HL-60/S4 treated with retinoic acid at 250 ng/mL for 4 days and 3 days (cell line): ENCODE measurements at regions not wholly inside any gene's neighbourhood (a gene's known extent, or its start where the extent isn't known, plus 50 kb on each side); places are given as distances from the start of the nearest gene placed in this dataset.

Experiments
- in situ Hi-C: fragments of 300-500 bp; cut with MboI; formaldehyde crosslinking; loops from 2 replicates; pipeline ENCODE4 v1.7.0; 2022; ENCODE audit warnings: low sequenced_read_pairs

- in situ Hi-C loops = no loop called here
Measured at GRCh38 chr2:146041274-146041910, 1521.5 kb upstream of the ZEB2 start.

DNA sequence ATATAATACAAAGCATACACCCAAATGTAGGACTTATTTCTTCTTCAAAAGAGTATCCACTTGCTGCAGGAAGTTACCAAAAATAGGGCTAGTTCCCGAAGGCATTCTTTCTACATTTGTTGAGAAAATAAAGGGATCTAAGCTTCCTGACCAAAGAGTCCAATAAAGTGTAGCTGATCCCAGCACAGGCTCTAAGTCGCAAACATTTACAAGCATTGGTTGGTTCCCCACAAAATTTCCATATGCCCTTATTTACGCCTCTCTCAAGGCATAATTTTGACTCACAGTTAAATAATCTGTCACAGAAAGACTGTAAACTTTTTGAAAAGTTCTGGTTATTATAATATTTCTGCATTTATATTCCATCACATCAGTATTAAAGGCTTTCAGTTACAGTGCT lies 1520.1 kb upstream of the ZEB2 start:
- in situ Hi-C loops = no loop called here

GRCh38 chr2:146038014-146038413 lies 1518.1 kb upstream of the ZEB2 start:
- in situ Hi-C loops = no loop called here

DNA sequence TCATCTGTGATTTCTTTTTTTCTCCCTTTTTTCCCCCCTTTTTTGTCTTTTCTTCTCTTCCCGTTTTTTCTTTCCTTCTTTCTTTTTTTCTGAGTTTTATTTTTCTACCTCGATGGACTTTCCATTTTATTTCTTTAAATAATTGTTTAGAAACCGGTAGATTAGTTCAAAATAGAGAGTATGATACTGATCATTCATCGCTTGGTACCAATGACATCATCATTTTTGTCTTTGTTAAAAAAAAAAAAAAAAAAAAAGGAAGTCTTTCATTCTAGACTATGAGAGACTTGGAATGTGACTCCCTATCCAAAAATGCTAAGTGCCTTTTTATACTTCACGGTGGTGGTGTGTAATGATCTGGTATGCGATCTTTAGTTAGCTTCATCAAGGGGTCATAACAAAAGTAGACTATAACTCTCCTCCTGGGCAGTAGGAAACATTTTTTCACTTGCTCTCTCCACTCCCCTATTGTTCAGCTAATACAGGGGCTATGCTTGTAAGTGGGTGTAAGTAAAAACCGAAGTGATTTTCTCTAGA lies 1517.5 kb upstream of the ZEB2 start:
- in situ Hi-C loops = no loop called here

GRCh38 chr2:146031158-146031557 lies 1511.2 kb upstream of the ZEB2 start:
- in situ Hi-C loops = no loop called here

DNA sequence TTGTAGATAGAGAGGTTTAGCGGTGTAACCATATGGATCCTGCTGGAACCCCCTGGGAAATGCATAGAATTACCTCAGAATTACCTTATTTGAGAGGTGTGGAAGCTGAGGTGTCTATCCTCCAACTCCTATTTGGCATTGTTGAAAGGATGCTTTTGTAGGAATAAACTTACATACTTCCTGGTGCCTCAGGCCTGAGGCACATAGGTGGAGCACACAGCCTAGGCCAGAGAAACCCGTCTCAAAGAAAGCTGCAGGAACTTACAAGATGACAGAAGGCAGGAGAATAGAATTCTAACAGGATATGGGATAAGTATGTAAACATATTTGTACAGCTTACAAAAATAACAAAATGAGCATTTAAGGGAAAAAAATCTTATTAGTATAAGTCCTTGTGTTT lies 1507.2 kb upstream of the ZEB2 start:
- in situ Hi-C loops = no loop called here

GRCh38 chr2:146025519-146025918 lies 1505.6 kb upstream of the ZEB2 start:
- in situ Hi-C loops = no loop called here

- in situ Hi-C loops = no loop called here
Measured at GRCh38 chr2:146024212-146024743, 1504.4 kb upstream of the ZEB2 start.

DNA sequence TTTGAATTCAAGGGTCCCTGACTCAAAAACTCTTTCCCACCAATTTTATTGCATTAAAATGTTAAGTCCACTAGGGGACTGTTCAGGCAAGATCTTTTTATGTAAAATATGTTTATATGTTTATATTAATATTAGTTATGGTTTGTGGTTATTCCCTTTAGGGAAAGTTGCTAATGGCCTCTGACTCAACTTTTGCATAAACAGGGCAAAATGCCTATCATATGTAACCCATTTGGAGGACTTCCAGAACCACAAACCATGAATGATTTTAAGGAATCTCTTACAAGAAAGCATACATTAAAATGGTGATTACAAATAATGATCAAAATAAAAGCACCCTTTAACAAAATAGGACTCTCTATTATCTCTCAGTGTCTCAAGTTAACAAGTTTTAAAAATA lies 1484.5 kb upstream of the ZEB2 start:
- in situ Hi-C loops = no loop called here

DNA sequence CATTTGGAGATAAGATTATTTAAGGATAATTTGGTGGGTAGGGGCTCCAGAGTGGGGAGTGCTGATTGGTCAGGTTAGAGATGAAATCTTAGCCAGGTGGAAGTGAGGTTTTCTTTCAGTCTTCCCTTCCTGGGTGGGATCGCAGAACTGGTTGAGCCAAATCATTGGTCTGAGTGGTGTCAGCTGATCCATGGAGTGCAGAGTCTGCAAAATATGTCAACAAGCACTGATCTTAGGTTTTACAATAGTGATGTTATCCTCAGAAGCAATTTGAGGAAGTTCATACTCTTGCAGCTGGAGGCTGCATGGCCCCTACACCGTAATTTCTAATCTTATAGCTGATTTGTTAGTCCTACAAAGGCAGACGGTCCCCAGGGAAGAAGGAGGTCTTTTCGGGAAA lies 1483.4 kb upstream of the ZEB2 start:
- in situ Hi-C loops = no loop called here

DNA sequence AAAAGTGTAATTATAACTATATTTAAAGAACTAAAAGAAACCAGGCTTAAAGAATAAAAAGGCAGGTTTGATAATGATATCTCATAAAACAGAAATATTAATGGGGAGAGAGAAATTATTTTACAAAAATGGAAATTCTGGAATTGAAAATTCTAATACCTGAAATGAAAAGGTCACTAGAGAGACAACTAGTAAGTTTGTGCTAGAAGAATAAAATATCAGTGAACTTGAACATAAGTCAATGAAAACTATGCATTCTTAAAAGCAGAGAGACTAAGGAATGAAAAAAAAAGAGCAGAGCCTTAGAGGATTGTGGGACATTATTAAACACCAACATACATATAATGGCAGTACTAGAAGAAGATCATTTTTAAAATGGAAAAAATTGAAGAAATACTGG lies 1475.0 kb upstream of the ZEB2 start:
- in situ Hi-C loops = no loop called here

DNA sequence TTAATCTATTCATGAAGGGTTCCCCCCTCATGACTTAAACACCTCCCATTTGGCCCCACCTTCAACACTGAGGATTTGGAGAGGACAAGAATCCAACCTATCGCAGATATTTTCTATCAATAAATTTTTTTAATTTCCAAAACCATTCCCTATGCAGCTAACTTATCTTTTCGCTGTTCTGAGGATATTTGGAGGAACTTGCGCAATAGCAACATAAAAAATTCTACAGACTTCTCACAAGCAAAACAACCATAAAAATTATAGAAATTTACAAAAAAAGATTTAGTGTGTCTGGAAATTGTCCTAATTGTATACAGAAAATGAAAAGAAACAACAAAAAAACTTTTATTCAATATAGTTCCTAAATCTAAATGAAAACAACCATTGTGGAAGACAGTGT lies 1472.7 kb upstream of the ZEB2 start:
- in situ Hi-C loops = no loop called here

DNA sequence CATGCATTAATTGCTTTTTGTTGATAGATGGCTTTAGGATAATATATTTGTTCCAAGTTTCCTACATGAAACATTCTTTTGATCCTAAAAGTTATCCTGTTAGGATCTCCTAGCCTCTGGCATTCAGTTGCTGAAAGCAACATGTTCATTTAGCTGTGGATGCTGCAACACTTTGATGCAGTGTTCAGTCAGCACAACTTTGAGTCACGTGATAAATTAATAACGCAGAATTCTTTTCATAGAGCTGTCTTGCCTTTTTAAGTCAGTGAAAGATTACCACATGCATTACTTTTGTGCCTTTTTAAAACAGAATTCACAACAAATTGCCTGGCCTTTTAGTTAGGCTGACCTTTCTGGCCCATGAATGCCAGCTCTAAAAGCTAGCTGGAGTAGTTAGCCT lies 1467.9 kb upstream of the ZEB2 start:
- in situ Hi-C loops = no loop called here

DNA sequence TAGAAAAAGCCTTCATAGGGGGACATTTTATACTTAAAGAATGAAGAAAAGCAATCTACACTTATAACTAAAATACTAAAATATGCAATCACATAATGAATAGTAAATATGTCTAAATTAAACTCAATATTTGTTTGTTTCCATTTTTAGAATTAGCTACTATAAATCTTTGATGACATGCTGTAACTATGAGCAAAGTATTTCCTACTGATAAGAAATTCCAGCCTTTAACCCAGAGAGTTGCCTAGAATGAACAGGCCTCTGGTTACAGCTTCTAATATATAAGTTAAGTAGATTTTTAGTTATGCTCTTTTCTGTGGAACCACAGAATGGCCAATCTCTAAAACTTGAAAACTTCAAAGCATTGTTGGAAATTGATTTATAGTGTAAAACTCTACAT lies 1465.6 kb upstream of the ZEB2 start:
- in situ Hi-C loops = no loop called here

- in situ Hi-C loops = no loop called here
Measured at GRCh38 chr2:145984580-145984979, 1464.7 kb upstream of the ZEB2 start.

DNA sequence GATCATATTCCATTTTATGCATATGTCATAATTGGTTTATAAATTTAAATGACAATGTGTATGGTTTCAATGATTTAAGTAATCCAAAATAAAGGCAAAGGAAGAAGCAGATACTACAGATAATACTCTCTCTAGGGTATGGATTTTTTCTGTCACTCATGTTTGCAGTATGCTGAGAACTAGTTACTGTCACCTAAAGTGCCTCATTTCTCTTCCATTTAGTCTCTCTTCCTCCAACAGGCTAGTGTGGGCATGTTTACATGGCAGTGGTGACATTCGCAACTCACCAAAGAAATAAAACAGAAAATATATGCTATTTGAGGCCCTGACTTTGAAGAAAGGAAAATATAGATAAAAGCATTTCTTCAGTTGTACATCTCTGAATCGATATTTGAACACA lies 1460.4 kb upstream of the ZEB2 start:
- in situ Hi-C loops = no loop called here

- in situ Hi-C loops = no loop called here
Measured at GRCh38 chr2:145975406-145975805, 1455.5 kb upstream of the ZEB2 start.

DNA sequence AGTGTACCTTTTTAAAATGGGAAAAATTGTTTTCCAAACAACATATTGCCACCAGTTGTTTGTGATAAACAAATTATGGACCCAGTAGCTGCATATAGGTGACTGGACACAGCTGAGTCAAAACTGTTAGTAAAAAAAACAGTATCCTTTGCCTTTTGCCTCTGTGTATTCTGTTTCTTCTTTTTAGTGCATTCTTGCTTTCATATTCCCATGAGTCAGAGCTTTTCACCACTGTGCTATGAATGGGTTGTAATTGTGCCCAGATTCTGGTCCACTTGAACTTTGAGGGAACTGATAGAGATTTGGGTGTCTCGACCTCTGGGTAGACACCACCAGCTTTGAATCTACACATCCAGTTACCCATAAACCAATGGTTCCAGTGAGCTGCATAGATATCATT lies 1441.9 kb upstream of the ZEB2 start:
- in situ Hi-C loops = no loop called here

- in situ Hi-C loops = no loop called here
Measured at GRCh38 chr2:145960479-145961163, 1440.7 kb upstream of the ZEB2 start.

GRCh38 chr2:145958611-145959010 lies 1438.7 kb upstream of the ZEB2 start:
- in situ Hi-C loops = no loop called here

GRCh38 chr2:145957929-145958328 lies 1438.0 kb upstream of the ZEB2 start:
- in situ Hi-C loops = no loop called here

DNA sequence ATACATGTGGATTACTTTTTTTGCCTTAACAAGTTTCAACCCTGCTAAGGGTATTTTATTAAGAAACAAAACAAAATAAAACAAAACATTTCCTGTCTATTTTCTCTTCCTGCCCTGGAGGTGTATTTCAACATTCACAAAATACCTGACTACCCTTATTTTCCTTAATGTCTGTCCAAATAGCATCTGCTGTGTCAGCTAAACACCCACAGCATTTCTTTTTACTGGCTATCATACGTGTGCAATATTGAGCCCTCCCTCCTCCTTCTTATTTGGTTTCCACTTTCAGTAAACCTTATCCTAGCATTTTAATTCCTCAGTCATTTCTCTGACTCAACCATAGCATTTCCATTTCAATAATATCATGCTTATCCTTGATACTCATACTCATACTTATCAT lies 1420.0 kb upstream of the ZEB2 start:
- in situ Hi-C loops = no loop called here
